ENCODE measurements at regions not wholly inside any gene's neighbourhood (a gene's known extent, or its start where the extent isn't known, plus 50 kb on each side); places are given as distances from the start of the nearest gene placed in this dataset.

DNA sequence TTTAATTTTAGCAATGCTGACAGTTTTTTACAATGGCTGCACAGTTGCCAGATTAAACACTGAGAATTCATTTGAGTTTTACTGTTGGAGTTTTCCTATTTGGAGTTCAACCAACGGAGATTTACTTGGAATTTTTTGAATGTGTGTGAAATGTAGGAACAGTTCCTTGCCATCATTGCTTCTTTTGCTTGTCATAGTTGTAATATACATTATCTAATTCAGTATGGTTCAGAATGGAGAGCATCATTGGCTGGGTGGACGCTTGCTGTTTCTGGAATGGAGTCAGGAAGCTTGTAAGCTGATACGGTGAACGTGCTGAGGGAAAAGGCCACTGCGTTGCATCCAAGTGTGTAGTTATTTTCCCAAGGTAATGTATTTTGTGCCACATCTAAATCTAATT lies 404.3 kb upstream of the KLF6 start:
- no TSS peak for BruUV-seq (replicated peaks)
- in situ Hi-C loops (cut with HindIII; ENCODE audit: low pct_unique_long_range_greater_than_20kb, low sequenced_read_pairs) (no loop called here), intact Hi-C loops (cut with micrococcal nuclease; ENCODE audit: unreplicated experiment) (no loop called here)
- ATAC-seq = no peak
- no peak for DNase-seq (ENCODE audit: low read depth, low spot score)
- POLR2A ChIA-PET = no interaction called here
- CTCF ChIA-PET = no interaction called here
- TF ChIP-seq POLR2AphosphoS5 (IDR thresholded peaks at IDR 0.05; ENCODE audit: low read depth, low read length) = no peak
- Histone ChIP-seq H3K9me3 (ENCODE audit: control insufficient read depth, insufficient read depth, low read depth, low read length) (no peaks in the 10 kb centered on the region; the same call in 1 of the 2 replicates), H3K27ac (ENCODE audit: low read length) (peak overlapping the region; percentile 54; the same call in 1 of the 2 replicates), H3K36me3 (ENCODE audit: control insufficient read depth, insufficient read depth, low read length) (no peaks in the 10 kb centered on the region), H3K27me3 (ENCODE audit: control insufficient read depth, insufficient read depth, low read length) (no peaks in the 10 kb centered on the region), H3K4me1 (ENCODE audit: control insufficient read depth, insufficient read depth, low read length) (no peaks in the 10 kb centered on the region), H3K4me3 (ENCODE audit: low read depth in 2 of 2, low read length in 2 of 2) (no peak overlapping the region)

DNA sequence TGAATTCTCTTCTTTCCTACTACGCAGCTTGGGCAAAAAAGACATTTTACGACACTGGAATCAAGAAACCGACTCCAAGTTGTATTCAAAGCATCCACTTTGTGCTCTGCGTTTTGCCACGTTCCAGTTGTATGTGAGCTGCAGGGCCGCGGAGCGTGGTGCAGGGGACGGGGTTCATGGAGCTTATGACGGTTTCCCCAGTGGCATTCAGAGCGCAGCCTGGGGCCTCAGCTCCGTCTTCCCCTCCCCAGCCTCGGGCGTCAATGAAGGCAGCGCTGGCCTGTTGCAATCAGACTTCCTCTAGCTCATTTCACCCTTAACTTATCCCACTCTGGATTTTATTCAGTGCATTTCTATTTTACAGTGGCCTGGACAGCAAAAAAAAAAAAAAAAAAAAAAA lies 403.4 kb upstream of the KLF6 start:
- no peak overlapping the region for H3K4me3 ChIP-seq (ENCODE audit: low read depth in 2 of 2, low read length in 2 of 2)
- intact Hi-C loops (cut with micrococcal nuclease; ENCODE audit: unreplicated experiment) = no loop called here
- ChIA-PET CTCF (no interaction called here), POLR2A (interaction anchor here (0.7 kb wide), 1 partner anchor 13 kb away, joined by 4 read pairs; no protein-coding TSS in a partner anchor)
- H3K27ac ChIP-seq (ENCODE audit: low read length) = no peak overlapping the region
- H3K4me1 ChIP-seq (ENCODE audit: control insufficient read depth, insufficient read depth, low read length) = no peaks in the 10 kb centered on the region
- TF ChIP-seq TCF7L2 (IDR thresholded peaks at IDR 0.05; ENCODE audit: low read depth, low read length) (no peak), SIN3A (IDR thresholded peaks at IDR 0.05; ENCODE audit: borderline replicate concordance, insufficient read depth, low read depth, low read length) (no peak), POLR2AphosphoS5 (IDR thresholded peaks at IDR 0.05; ENCODE audit: low read depth, low read length) (no peak)
- TF ChIP-seq, protein P1, sequence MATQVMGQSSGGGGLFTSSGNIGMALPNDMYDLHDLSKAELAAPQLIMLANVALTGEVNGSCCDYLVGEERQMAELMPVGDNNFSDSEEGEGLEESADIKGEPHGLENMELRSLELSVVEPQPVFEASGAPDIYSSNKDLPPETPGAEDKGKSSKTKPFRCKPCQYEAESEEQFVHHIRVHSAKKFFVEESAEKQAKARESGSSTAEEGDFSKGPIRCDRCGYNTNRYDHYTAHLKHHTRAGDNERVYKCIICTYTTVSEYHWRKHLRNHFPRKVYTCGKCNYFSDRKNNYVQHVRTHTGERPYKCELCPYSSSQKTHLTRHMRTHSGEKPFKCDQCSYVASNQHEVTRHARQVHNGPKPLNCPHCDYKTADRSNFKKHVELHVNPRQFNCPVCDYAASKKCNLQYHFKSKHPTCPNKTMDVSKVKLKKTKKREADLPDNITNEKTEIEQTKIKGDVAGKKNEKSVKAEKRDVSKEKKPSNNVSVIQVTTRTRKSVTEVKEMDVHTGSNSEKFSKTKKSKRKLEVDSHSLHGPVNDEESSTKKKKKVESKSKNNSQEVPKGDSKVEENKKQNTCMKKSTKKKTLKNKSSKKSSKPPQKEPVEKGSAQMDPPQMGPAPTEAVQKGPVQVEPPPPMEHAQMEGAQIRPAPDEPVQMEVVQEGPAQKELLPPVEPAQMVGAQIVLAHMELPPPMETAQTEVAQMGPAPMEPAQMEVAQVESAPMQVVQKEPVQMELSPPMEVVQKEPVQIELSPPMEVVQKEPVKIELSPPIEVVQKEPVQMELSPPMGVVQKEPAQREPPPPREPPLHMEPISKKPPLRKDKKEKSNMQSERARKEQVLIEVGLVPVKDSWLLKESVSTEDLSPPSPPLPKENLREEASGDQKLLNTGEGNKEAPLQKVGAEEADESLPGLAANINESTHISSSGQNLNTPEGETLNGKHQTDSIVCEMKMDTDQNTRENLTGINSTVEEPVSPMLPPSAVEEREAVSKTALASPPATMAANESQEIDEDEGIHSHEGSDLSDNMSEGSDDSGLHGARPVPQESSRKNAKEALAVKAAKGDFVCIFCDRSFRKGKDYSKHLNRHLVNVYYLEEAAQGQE (IDR thresholded peaks at IDR 0.05; ENCODE audit: insufficient read depth in 1 of 2, low read depth in 2 of 2, low read length in 1 of 2) = no peak
- TF ChIP-seq, protein P2, sequence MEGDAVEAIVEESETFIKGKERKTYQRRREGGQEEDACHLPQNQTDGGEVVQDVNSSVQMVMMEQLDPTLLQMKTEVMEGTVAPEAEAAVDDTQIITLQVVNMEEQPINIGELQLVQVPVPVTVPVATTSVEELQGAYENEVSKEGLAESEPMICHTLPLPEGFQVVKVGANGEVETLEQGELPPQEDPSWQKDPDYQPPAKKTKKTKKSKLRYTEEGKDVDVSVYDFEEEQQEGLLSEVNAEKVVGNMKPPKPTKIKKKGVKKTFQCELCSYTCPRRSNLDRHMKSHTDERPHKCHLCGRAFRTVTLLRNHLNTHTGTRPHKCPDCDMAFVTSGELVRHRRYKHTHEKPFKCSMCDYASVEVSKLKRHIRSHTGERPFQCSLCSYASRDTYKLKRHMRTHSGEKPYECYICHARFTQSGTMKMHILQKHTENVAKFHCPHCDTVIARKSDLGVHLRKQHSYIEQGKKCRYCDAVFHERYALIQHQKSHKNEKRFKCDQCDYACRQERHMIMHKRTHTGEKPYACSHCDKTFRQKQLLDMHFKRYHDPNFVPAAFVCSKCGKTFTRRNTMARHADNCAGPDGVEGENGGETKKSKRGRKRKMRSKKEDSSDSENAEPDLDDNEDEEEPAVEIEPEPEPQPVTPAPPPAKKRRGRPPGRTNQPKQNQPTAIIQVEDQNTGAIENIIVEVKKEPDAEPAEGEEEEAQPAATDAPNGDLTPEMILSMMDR (IDR thresholded peaks at IDR 0.05) = no peak
- no TSS peak for BruUV-seq (replicated peaks)
- H3K27me3 ChIP-seq (ENCODE audit: control insufficient read depth, insufficient read depth, low read length) = no peaks in the 10 kb centered on the region
- H3K36me3 ChIP-seq (ENCODE audit: control insufficient read depth, insufficient read depth, low read length) = no peaks in the 10 kb centered on the region
- in situ Hi-C loops (cut with HindIII; ENCODE audit: low pct_unique_long_range_greater_than_20kb, low sequenced_read_pairs) = no loop called here
- DNase-seq (ENCODE audit: low read depth, low spot score) = no peak
- no peak for ATAC-seq
- H3K9me3 ChIP-seq (ENCODE audit: control insufficient read depth, insufficient read depth, low read depth, low read length) = peaks cover 3% of the 10 kb centered on the region; the same call in 1 of the 2 replicates

DNA sequence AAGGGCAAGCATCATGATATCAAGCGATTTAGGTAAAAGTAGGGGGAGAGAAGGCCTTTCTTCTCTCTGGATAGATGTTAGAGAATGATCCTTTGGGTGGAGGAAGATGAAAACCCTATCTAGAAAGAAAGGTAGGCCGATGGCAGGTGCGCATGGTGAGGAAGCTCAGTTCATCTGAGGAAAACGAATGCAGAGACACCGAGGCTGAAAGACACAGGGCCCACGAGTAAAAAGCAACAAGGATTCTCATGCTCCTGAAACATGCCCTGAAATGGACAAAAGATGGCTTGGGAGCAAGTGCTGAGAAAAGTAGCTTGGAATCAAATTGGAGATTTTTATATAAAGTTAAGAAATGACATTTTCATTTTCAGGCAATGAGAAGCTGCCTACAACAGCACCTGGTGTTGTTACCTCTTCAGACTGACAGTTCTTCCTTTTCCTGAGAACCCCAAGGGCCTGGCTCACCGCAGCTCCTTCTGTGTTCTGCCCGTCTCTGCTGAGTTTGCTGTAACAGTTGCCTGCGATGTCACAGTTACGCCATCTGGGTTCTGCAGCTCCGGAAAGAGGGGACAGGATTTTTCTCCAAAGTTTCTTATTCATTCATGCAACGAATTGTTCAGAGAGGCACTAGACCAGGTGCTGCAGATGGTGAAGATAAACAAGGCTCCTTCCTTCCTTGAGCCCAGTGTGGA lies 402.0 kb upstream of the KLF6 start:
- Histone ChIP-seq H3K9me3 (ENCODE audit: control insufficient read depth, insufficient read depth, low read depth, low read length) (peaks cover 3% of the 10 kb centered on the region; the same call in 1 of the 2 replicates), H3K27ac (ENCODE audit: low read length) (peak overlapping the region; percentile 4; the same call in 1 of the 2 replicates), H3K36me3 (ENCODE audit: control insufficient read depth, insufficient read depth, low read length) (no peaks in the 10 kb centered on the region), H3K27me3 (ENCODE audit: control insufficient read depth, insufficient read depth, low read length) (no peaks in the 10 kb centered on the region), H3K4me3 (ENCODE audit: low read depth in 2 of 2, low read length in 2 of 2) (no peak overlapping the region), H3K4me1 (ENCODE audit: control insufficient read depth, insufficient read depth, low read length) (no peaks in the 10 kb centered on the region)
- no peak for DNase-seq (ENCODE audit: low read depth, low spot score)
- intact Hi-C loops (cut with micrococcal nuclease; ENCODE audit: unreplicated experiment) = no loop called here
- BruUV-seq (replicated peaks) = no TSS peak
- no peak for ATAC-seq
- TF ChIP-seq TCF7L2 (IDR thresholded peaks at IDR 0.05; ENCODE audit: low read depth, low read length) (no peak), SIN3A (IDR thresholded peaks at IDR 0.05; ENCODE audit: borderline replicate concordance, insufficient read depth, low read depth, low read length) (no peak), POLR2AphosphoS5 (IDR thresholded peaks at IDR 0.05; ENCODE audit: low read depth, low read length) (no peak)
- TF ChIP-seq, protein P1 (IDR thresholded peaks at IDR 0.05; ENCODE audit: insufficient read depth in 1 of 2, low read depth in 2 of 2, low read length in 1 of 2) = no peak
- TF ChIP-seq, protein P2 (IDR thresholded peaks at IDR 0.05) = no peak
- ChIA-PET CTCF (no interaction called here), POLR2A (interaction anchor here (0.6 to 1.0 kb wide), 2 partner anchors 15 to 134 kb away, joined by 3 to 5 read pairs; no protein-coding TSS in a partner anchor)
- in situ Hi-C loops (cut with HindIII; ENCODE audit: low pct_unique_long_range_greater_than_20kb, low sequenced_read_pairs) = no loop called here

Measured in Panc1 (cell line).